ENCODE measurements at regions not wholly inside any gene's neighbourhood (a gene's known extent, or its start where the extent isn't known, plus 50 kb on each side); places are given as distances from the start of the nearest gene placed in this dataset.
A peak's percentile ranks its signal among the peaks of the same experiment; 100 is the strongest.

GRCh38 chr1:40914927-40915569 is 52.9 kb upstream of the CITED4 start:
- Mint-ChIP-seq H3K4me1 (no peaks in the 10 kb centered on the region), H3K27ac (no peak overlapping the region), H3K36me3 (no peaks in the 10 kb centered on the region), H3K9me3 (no peaks in the 10 kb centered on the region), H3K4me3 (no peak overlapping the region), H3K27me3 (no peaks in the 10 kb centered on the region)

GRCh38 chr1:40915581-40915980 is 53.4 kb upstream of the CITED4 start:
- Mint-ChIP-seq H3K27ac (no peak overlapping the region), H3K4me3 (no peak overlapping the region), H3K27me3 (no peaks in the 10 kb centered on the region), H3K36me3 (peaks cover 1% of the 10 kb centered on the region), H3K4me1 (no peaks in the 10 kb centered on the region), H3K9me3 (no peaks in the 10 kb centered on the region)

DNA sequence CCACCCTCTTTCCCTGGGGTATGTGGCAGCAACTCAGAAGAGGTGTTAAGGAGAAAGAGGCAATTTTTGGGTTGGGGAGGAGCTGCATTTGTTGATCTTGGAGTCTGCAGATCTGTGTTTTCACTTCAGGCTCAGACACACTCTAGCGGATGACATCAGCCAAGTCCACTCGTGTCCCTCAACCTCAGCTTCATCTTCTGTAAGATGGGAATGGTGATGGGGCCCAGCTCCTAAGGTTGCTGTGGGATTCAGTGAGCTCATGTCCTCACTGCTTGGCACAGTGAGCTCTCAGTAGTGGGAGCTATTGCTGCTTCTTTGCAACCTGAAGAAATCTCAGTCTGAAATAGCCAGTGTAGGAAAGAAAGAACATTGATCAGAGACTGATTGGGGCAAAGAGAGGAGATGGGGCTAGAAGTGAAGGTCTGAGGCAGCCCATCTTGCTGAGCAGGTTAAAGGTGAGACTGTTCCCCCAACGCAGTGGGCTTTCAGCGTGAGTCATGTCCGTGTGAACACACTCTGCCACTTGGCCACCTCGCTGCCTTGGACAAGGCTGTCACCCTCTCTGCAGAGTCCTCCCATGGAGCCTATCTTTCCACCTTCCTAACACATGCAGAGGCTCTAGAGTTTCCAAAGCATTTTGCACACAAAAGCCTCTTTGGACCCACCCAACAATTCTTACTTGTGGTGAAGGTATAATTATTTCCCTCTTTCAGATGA is 56.0 kb upstream of the CITED4 start:
- no peaks in the 10 kb centered on the region for H3K9me3 Mint-ChIP-seq
- no peak overlapping the region for H3K4me3 Mint-ChIP-seq
- H3K27ac Mint-ChIP-seq, result no peak overlapping the region
- H3K36me3 Mint-ChIP-seq, result peaks cover 1% of the 10 kb centered on the region
- H3K4me1 Mint-ChIP-seq, result peaks cover 0 to 1% (median 0%) of the 10 kb centered on the region in 3 donors
- no peaks in the 10 kb centered on the region for H3K27me3 Mint-ChIP-seq

DNA sequence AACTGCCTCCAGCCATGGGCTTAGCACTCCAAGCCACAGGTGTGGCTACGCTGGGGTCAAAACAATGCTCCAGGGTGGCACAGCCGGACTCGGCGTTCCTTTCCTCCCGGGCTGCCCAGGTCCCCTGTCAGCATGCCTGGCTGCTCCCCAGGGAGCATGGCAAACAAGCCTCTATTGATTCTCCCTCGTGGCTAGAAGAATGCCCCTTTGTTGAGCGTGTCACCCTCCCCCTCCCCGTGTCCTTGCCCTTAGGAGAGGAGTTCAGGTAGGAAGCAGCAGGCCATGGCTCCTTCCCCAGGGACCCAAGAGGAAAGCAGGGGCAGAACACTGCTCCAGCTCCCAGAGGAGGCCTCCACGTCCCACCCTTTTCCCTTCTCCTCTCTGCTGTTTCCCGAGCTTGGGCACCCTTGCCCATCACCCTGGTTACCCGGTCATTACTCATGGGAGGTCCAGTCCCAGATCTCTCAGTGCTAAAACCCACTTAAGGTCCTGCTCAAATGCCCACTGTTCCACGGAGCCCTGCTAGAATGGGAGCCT is 57.4 kb upstream of the CITED4 start:
- H3K36me3 Mint-ChIP-seq, result peaks cover 1% of the 10 kb centered on the region
- no peak overlapping the region for H3K4me3 Mint-ChIP-seq
- H3K27me3 Mint-ChIP-seq, result peaks cover 3% of the 10 kb centered on the region
- H3K27ac Mint-ChIP-seq, result peak overlapping the region in 1 of 3 donors; percentile 13
- no peaks in the 10 kb centered on the region for H3K9me3 Mint-ChIP-seq
- H3K4me1 Mint-ChIP-seq, result peaks cover 0 to 1% (median 0%) of the 10 kb centered on the region in 3 donors

GRCh38 chr1:40921522-40921921 is 58.0 kb upstream of the CTPS1 start:
- no peaks in the 10 kb centered on the region for H3K9me3 Mint-ChIP-seq
- H3K27ac Mint-ChIP-seq, result peak overlapping the region in 1 of 3 donors; percentile 82
- peaks cover 3% of the 10 kb centered on the region for H3K27me3 Mint-ChIP-seq
- H3K4me3 Mint-ChIP-seq, result no peak overlapping the region
- H3K36me3 Mint-ChIP-seq, result peaks cover 1% of the 10 kb centered on the region
- peaks cover 0 to 1% (median 0%) of the 10 kb centered on the region in 3 donors for H3K4me1 Mint-ChIP-seq

DNA sequence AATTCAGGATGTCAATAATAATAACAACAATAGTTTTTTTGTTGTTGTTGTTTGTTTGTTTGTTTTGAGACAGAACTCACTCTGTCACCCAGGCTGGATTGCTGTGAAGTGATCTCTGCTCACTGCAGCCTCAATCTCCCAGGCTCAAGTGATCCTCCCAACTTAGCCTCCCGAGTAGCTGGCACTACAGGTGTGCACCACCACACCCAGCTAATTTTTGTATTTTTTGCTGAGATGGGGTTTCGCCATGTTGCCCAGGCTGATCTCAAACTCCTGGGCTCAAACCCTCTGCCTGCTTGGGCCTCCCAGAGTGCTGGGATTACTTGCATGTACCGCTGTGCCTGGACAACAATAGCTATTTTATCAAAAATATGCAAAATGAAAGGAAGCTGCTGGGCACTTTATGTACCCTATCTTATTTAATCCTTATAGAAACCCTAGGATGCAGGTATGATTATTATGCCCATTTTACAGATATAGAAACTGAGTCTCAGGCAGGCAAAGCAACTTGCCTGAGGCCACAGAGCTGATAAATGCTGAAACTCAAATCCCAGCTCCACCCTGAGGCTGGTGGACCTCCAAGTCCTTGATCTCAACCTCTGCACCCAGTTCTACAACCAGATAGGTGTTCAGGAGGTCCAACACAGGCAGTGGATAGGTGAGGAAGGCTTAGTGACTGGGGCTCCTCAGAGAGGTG is 57.4 kb upstream of the CTPS1 start:
- H3K36me3 Mint-ChIP-seq, result peaks cover 1% of the 10 kb centered on the region
- peaks cover 3% of the 10 kb centered on the region for H3K27me3 Mint-ChIP-seq
- no peaks in the 10 kb centered on the region for H3K9me3 Mint-ChIP-seq
- no peak overlapping the region for H3K4me3 Mint-ChIP-seq
- H3K4me1 Mint-ChIP-seq, result peaks cover 0 to 1% (median 0%) of the 10 kb centered on the region in 3 donors
- H3K27ac Mint-ChIP-seq, result no peak overlapping the region

DNA sequence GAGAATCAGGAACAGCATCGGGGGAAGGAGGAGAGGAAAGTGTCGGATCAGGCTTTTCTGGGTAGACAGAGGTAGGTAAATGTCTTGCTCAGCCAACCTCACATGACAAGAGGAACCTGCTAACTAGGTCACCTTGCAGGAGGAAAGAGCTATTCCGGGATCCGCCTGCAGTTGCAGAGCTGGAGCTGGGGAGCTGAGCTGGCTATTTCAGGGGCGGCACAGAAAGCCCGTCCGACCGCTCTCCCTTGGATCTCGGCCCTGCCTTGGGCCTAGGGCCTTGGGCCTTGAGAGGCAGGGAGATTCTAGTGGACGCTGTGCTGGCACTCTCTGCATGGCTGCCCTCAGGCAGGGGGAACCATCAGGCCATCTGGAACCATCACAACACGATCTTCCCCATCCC is 56.5 kb upstream of the CTPS1 start:
- Mint-ChIP-seq H3K27ac (no peak overlapping the region), H3K9me3 (no peaks in the 10 kb centered on the region), H3K4me3 (no peak overlapping the region), H3K27me3 (peaks cover 3% of the 10 kb centered on the region), H3K36me3 (peaks cover 1% of the 10 kb centered on the region), H3K4me1 (peaks cover 0 to 1% (median 0%) of the 10 kb centered on the region in 3 donors)

GRCh38 chr1:40923511-40924020 is 55.9 kb upstream of the CTPS1 start:
- H3K27ac Mint-ChIP-seq, result no peak overlapping the region
- peaks cover 3% of the 10 kb centered on the region for H3K27me3 Mint-ChIP-seq
- H3K9me3 Mint-ChIP-seq, result no peaks in the 10 kb centered on the region
- peaks cover 1% of the 10 kb centered on the region for H3K36me3 Mint-ChIP-seq
- H3K4me1 Mint-ChIP-seq, result peaks cover 0 to 1% (median 0%) of the 10 kb centered on the region in 3 donors
- no peak overlapping the region for H3K4me3 Mint-ChIP-seq

- Mint-ChIP-seq H3K27ac (no peak overlapping the region), H3K4me1 (peaks cover 0 to 1% (median 0%) of the 10 kb centered on the region in 3 donors), H3K27me3 (peaks cover 3% of the 10 kb centered on the region), H3K36me3 (peaks cover 1% of the 10 kb centered on the region), H3K9me3 (no peaks in the 10 kb centered on the region), H3K4me3 (no peak overlapping the region)
Observed at GRCh38 chr1:40924767-40925166, 54.7 kb upstream of the CTPS1 start.

DNA sequence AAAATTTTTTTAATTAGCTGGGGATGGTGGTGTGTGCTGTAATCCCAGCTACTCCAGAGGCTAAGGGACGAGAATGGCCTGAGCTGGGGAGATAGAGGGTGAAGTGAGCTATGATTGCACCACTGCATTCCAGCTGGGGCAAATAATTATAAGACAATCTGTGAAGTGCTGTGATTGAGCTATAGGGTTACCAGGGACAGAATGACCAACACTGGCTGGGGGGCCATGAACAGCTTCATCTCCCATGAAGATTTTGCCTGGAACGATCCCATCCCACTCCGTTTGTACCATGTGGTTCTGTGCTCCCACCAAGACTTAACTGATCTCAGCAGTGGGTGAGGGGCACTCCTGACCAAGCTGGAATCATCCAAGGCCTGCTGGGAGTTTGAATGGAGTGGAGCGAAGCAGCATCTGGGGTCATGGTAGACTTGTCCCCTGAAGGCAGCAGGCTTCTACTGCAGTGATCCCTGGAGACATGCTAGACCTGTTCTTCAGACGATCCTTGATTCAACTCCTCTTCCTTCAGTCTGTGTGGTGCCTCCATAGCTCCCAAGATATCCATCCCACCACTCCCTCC is 53.6 kb upstream of the CTPS1 start:
- H3K36me3 Mint-ChIP-seq, result no peaks in the 10 kb centered on the region
- H3K27me3 Mint-ChIP-seq, result peaks cover 3% of the 10 kb centered on the region
- H3K9me3 Mint-ChIP-seq, result no peaks in the 10 kb centered on the region
- peaks cover 0 to 1% (median 0%) of the 10 kb centered on the region in 3 donors for H3K4me1 Mint-ChIP-seq
- no peak overlapping the region for H3K27ac Mint-ChIP-seq
- no peak overlapping the region for H3K4me3 Mint-ChIP-seq

GRCh38 chr1:40926441-40926840 is 53.1 kb upstream of the CTPS1 start:
- Mint-ChIP-seq H3K27me3 (peaks cover 8% of the 10 kb centered on the region), H3K4me1 (peaks cover 0 to 1% (median 0%) of the 10 kb centered on the region in 3 donors), H3K36me3 (no peaks in the 10 kb centered on the region), H3K27ac (no peak overlapping the region), H3K9me3 (no peaks in the 10 kb centered on the region), H3K4me3 (no peak overlapping the region)

GRCh38 chr1:40927781-40928180 is 51.7 kb upstream of the CTPS1 start:
- no peak overlapping the region for H3K4me3 Mint-ChIP-seq
- H3K9me3 Mint-ChIP-seq, result no peaks in the 10 kb centered on the region
- H3K4me1 Mint-ChIP-seq, result no peaks in the 10 kb centered on the region
- no peak overlapping the region for H3K27ac Mint-ChIP-seq
- H3K27me3 Mint-ChIP-seq, result peaks cover 10% of the 10 kb centered on the region
- H3K36me3 Mint-ChIP-seq, result no peaks in the 10 kb centered on the region

- Mint-ChIP-seq H3K9me3 (no peaks in the 10 kb centered on the region), H3K4me1 (peaks cover 0 to under 1% (median 0%) of the 10 kb centered on the region in 3 donors), H3K27me3 (peaks cover 9% of the 10 kb centered on the region), H3K27ac (no peak overlapping the region), H3K36me3 (no peaks in the 10 kb centered on the region), H3K4me3 (no peak overlapping the region)
Observed at GRCh38 chr1:40928699-40929098, 50.8 kb upstream of the CTPS1 start.

- H3K4me1 Mint-ChIP-seq, result peaks cover 0 to 3% (median 0%) of the 10 kb centered on the region in 3 donors
- peaks cover 9% of the 10 kb centered on the region for H3K27me3 Mint-ChIP-seq
- H3K9me3 Mint-ChIP-seq, result no peaks in the 10 kb centered on the region
- no peak overlapping the region for H3K27ac Mint-ChIP-seq
- no peaks in the 10 kb centered on the region for H3K36me3 Mint-ChIP-seq
- H3K4me3 Mint-ChIP-seq, result no peak overlapping the region
Observed at GRCh38 chr1:40929155-40929554, 50.3 kb upstream of the CTPS1 start.

Measured in IgD-negative memory B cell (primary cell).